Loucy (cell line): ENCODE measurements at regions not wholly inside any gene's neighbourhood (a gene's known extent, or its start where the extent isn't known, plus 50 kb on each side); places are given as distances from the start of the nearest gene placed in this dataset.
"Not testable (repeated sequence)": the region's sequence is repeated elsewhere in the genome, so short reads cannot be mapped to it uniquely, and the experiment has no call there.

Source experiments
- H2AFZ ChIP-seq: fragments of 200-600 bp; sonication (generic); 2 replicates; pipeline ENCODE4 v1.6.0; 2016; ENCODE audit warnings: antibody characterized with exemption, mild to moderate bottlenecking, low read length, moderate library complexity
- H3F3A ChIP-seq: fragments of 200-600 bp; 2 replicates; pipeline ENCODE4 v1.6.0; 2016; ENCODE audit warnings: antibody characterized with exemption, low read depth, mild to moderate bottlenecking
- H3K27me3 ChIP-seq: fragments of 200-600 bp; sonication (generic); 2 replicates; pipeline ENCODE4 v1.6.1; 2014; ENCODE audit warnings: low read length, mild to moderate bottlenecking; ENCODE audit not compliant: insufficient read depth, poor library complexity, severe bottlenecking
- H3K36me3 ChIP-seq: fragments of 200-600 bp; sonication (generic); 2 replicates; pipeline ENCODE4 v1.6.1; 2016; ENCODE audit warnings: low read length; ENCODE audit not compliant: insufficient read depth
- H3K4me1 ChIP-seq: fragments of 200-600 bp; sonication (generic); 2 replicates; pipeline ENCODE4 v1.5.1; 2014; ENCODE audit warnings: low read length, mild to moderate bottlenecking; ENCODE audit not compliant: insufficient read depth, poor library complexity, severe bottlenecking
- H3K4me2 ChIP-seq: fragments of 200-600 bp; sonication (generic); 2 replicates; pipeline ENCODE4 v1.6.0; 2014; ENCODE audit warnings: antibody characterized with exemption, low read length, low read depth, mild to moderate bottlenecking; ENCODE audit not compliant: poor library complexity, severe bottlenecking
- H3K4me3 ChIP-seq: fragments of 200-600 bp; sonication (generic); 2 replicates; pipeline ENCODE4 v1.5.1; 2014; ENCODE audit warnings: low read length, mild to moderate bottlenecking, mixed read lengths; ENCODE audit not compliant: poor library complexity, severe bottlenecking
- H3K79me2 ChIP-seq: fragments of 200-600 bp; sonication (generic); 2 replicates; pipeline ENCODE4 v1.6.1; 2014; ENCODE audit warnings: low read length; ENCODE audit not compliant: insufficient read depth
- H3K9ac ChIP-seq: fragments of 200-600 bp; sonication (generic); 2 replicates; pipeline ENCODE4 v1.6.0; 2014; ENCODE audit warnings: mild to moderate bottlenecking, low read depth, low read length, moderate library complexity; ENCODE audit not compliant: poor library complexity, severe bottlenecking
- H3K9me2 ChIP-seq: fragments of 200-600 bp; sonication (generic); replicated peaks from 2 replicates; pipeline ENCODE4 v1.6.1; 2016; ENCODE audit warnings: low read depth, low read length, mixed read lengths
- H3K9me3 ChIP-seq: fragments of 200-600 bp; sonication (generic); 2 replicates; pipeline ENCODE4 v1.6.1; 2014; ENCODE audit warnings: mild to moderate bottlenecking, antibody characterized with exemption, low read length, low read depth; ENCODE audit not compliant: insufficient read depth
- H4K20me1 ChIP-seq: fragments of 200-600 bp; sonication (generic); 2 replicates; pipeline ENCODE4 v1.6.0; 2014; ENCODE audit warnings: antibody characterized with exemption, low read length, mild to moderate bottlenecking; ENCODE audit not compliant: insufficient read depth, poor library complexity, severe bottlenecking
- EZH2phosphoT487 ChIP-seq: fragments of 200-600 bp; IDR thresholded peaks from 2 replicates; pipeline ENCODE4 v1.6.1; 2018; ENCODE audit warnings: antibody characterized with exemption, mild to moderate bottlenecking, moderate library complexity, borderline replicate concordance
- TF ChIP-seq, protein P1 (sequence below): fragments of 200-600 bp; sonication (generic); conservative IDR thresholded peaks from 2 replicates; pipeline ENCODE4 v1.5.1; 2014; ENCODE audit warnings: mild to moderate bottlenecking, antibody characterized with exemption, low read length

DNA sequence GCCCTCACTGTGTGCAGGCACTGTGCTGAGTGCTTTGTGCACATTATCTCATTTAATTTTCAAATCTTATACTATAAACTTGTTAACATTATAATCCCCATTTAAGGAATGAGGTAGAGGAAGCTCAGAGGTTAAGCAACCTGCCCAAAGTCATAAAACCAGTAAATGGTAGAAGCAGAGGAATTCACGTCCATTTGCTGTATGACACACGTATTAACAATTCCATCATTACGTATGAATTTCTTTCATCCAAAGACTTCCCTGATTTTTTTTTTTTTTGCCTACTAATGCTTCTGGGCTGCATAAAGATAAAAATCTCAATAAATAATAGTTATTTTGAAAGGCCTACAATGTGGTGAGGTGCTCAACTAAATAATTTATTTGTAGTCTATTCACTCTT lies 64.5 kb upstream of the H2AZ1 start:
- Histone ChIP-seq H3K9me3 (no peaks in the 10 kb centered on the region), H3K36me3 (no peaks in the 10 kb centered on the region), H3K4me2 (no peak overlapping the region), H3K79me2 (no peaks in the 10 kb centered on the region), H3K27me3 (no peaks in the 10 kb centered on the region), H3K9ac (no peak overlapping the region), H3F3A (no peaks in the 10 kb centered on the region), H4K20me1 (no peaks in the 10 kb centered on the region), H3K4me3 (no peak overlapping the region), H2AFZ (no peak overlapping the region), H3K9me2 (no peaks in the 10 kb centered on the region), H3K4me1 (no peaks in the 10 kb centered on the region)
- TF ChIP-seq, protein P1, sequence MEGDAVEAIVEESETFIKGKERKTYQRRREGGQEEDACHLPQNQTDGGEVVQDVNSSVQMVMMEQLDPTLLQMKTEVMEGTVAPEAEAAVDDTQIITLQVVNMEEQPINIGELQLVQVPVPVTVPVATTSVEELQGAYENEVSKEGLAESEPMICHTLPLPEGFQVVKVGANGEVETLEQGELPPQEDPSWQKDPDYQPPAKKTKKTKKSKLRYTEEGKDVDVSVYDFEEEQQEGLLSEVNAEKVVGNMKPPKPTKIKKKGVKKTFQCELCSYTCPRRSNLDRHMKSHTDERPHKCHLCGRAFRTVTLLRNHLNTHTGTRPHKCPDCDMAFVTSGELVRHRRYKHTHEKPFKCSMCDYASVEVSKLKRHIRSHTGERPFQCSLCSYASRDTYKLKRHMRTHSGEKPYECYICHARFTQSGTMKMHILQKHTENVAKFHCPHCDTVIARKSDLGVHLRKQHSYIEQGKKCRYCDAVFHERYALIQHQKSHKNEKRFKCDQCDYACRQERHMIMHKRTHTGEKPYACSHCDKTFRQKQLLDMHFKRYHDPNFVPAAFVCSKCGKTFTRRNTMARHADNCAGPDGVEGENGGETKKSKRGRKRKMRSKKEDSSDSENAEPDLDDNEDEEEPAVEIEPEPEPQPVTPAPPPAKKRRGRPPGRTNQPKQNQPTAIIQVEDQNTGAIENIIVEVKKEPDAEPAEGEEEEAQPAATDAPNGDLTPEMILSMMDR: no peak
- no peak for TF ChIP-seq EZH2phosphoT487

DNA sequence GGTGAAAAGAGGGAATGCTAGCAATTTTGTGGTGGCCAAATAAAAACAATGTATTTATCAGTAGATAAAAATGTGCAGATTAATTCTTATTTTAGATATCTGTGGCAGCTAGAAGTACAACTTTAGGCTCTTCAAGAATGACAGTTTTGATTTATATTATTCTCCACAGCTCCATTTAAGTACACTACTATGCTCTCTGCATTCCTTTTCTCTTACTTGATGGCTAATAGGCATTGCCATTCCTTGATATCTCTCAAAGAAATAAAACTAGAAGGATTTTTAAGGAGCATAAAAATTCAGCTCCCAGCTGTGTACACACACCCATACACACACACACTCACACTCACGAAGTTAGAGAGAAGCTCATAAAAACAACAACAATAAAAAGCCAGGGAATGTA lies 59.4 kb upstream of the H2AZ1 start:
- no peaks in the 10 kb centered on the region for H3K27me3 ChIP-seq
- no peak overlapping the region for H3K4me2 ChIP-seq
- no peak overlapping the region for H3K9ac ChIP-seq
- no peaks in the 10 kb centered on the region for H3F3A ChIP-seq
- no peaks in the 10 kb centered on the region for H3K4me1 ChIP-seq
- TF ChIP-seq EZH2phosphoT487: no peak
- TF ChIP-seq, protein P1: no peak
- H3K9me3 ChIP-seq: no peaks in the 10 kb centered on the region
- H2AFZ ChIP-seq: no peak overlapping the region
- no peaks in the 10 kb centered on the region for H4K20me1 ChIP-seq
- H3K36me3 ChIP-seq: no peaks in the 10 kb centered on the region
- H3K79me2 ChIP-seq: no peaks in the 10 kb centered on the region
- no peaks in the 10 kb centered on the region for H3K9me2 ChIP-seq
- no peak overlapping the region for H3K4me3 ChIP-seq

DNA sequence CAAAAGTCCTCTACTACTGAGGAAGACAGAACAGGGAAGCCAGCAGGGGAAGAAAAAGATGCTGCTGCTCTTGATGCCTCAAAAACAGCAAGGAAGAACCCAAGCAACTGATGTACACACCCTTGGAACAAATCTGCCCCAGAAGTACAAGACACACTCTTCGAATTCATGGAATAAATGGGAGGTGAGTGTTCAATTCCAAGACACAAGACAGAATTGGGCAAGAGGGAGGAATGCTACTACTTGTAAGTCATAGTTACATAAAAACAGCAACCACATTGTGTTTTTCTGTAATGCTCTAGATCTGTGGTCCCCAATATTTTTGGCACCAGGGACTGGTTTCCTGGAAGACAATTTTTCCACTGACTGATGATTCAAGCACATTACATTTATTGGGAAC lies 58.0 kb upstream of the H2AZ1 start:
- Histone ChIP-seq H3K9ac (no peak overlapping the region), H3K9me3 (no peaks in the 10 kb centered on the region), H3K4me1 (no peaks in the 10 kb centered on the region), H3F3A (no peaks in the 10 kb centered on the region), H3K9me2 (no peaks in the 10 kb centered on the region), H3K27me3 (no peaks in the 10 kb centered on the region), H4K20me1 (no peaks in the 10 kb centered on the region), H3K36me3 (no peaks in the 10 kb centered on the region), H3K4me3 (no peak overlapping the region), H2AFZ (no peak overlapping the region), H3K79me2 (no peaks in the 10 kb centered on the region), H3K4me2 (no peak overlapping the region)
- TF ChIP-seq, protein P1: no peak
- no peak for TF ChIP-seq EZH2phosphoT487

DNA sequence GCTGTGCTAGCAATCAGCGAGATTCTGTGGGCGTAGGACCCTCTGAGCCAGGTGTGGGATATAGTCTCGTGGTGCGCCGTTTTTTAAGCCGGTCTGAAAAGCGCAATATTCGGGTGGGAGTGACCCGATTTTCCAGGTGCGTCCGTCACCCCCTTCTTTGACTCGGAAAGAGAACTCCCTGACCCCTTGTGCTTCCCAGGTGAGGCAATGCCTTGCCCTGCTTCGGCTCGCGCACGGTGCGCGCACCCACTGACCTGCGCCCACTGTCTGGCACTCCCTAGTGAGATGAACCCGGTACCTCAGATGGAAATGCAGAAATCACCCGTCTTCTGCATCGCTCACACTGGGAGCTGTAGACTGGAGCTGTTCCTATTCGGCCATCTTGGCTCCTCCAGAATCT lies 56.1 kb upstream of the H2AZ1 start:
- H3K9me2 ChIP-seq, H3K27me3 ChIP-seq, H3K9ac ChIP-seq, H4K20me1 ChIP-seq, H3K9me3 ChIP-seq, H3K4me3 ChIP-seq, H3K36me3 ChIP-seq, H3K4me1 ChIP-seq, H2AFZ ChIP-seq, H3K4me2 ChIP-seq, H3K79me2 ChIP-seq, H3F3A ChIP-seq: not testable (repeated sequence)
